WTC11 (cell line): ENCODE measurements at regions not wholly inside any gene's neighbourhood (a gene's known extent, or its start where the extent isn't known, plus 50 kb on each side); places are given as distances from the start of the nearest gene placed in this dataset.

Experiments
- AFF4 ChIP-seq: sonication (generic); formaldehyde crosslinking; IDR thresholded peaks from 2 replicates; pipeline ENCODE4 v1.8.1; 2023; ENCODE audit warnings: mild to moderate bottlenecking, missing genetic modification reagents, borderline replicate concordance
- CTCF ChIP-seq: fragments of 200-600 bp; IDR thresholded peaks from 2 replicates; pipeline ENCODE4 v1.8.0; 2022; ENCODE audit warnings: antibody characterized with exemption
- ESRRA ChIP-seq: sonication (generic); formaldehyde crosslinking; IDR thresholded peaks from 2 replicates; pipeline ENCODE4 v1.8.1; 2022; ENCODE audit warnings: mild to moderate bottlenecking, missing genetic modification reagents, borderline replicate concordance
- FOXP1 ChIP-seq: sonication (generic); formaldehyde crosslinking; IDR thresholded peaks from 2 replicates; pipeline ENCODE4 v1.8.0; 2022; ENCODE audit warnings: missing genetic modification reagents, mild to moderate bottlenecking, moderate library complexity, borderline replicate concordance
- SMAD3 ChIP-seq: sonication (generic); formaldehyde crosslinking; IDR thresholded peaks from 2 replicates; pipeline ENCODE4 v1.8.0; 2022; ENCODE audit warnings: missing genetic modification reagents, mild to moderate bottlenecking, borderline replicate concordance
- USF1 ChIP-seq: sonication (generic); formaldehyde crosslinking; IDR thresholded peaks from 2 replicates; pipeline ENCODE4 v1.8.0; 2022; ENCODE audit warnings: mild to moderate bottlenecking, missing genetic modification reagents
- ZBTB43 ChIP-seq: sonication (generic); formaldehyde crosslinking; IDR thresholded peaks from 2 replicates; pipeline ENCODE4 v1.8.1; 2023; ENCODE audit warnings: mild to moderate bottlenecking, missing genetic modification reagents
- ZNF281 ChIP-seq: sonication (generic); formaldehyde crosslinking; IDR thresholded peaks from 2 replicates; pipeline ENCODE4 v1.8.0; 2023; ENCODE audit warnings: mild to moderate bottlenecking, missing genetic modification reagents
- TF ChIP-seq, protein P1 (sequence below): sonication (generic); formaldehyde crosslinking; IDR thresholded peaks from 2 replicates; pipeline ENCODE4 v1.8.1; 2022; ENCODE audit warnings: low read depth, missing genetic modification reagents, borderline replicate concordance

DNA sequence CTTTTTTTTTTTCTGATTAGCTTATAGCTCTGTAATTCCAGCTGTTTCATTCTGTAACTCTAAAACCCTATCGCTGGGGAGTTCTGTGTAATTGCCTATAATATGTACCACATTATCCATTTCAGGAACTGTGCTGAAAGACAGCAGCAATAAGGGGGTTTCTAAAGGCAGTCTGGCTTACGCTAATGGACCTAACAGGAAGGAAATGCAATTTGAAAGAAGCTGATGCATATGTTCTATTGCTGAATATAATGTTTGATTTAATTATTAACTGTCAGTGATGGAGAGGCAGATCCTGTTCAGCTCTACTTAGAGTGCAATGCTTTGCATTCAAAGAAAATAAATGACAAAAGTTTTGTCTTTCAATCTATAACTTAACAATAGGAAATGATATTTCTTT is 209.4 kb upstream of the SNX7 start:
- TF ChIP-seq CTCF (no peak), SMAD3 (no peak), ZNF281 (CRISPR knock-in tag) (no peak), AFF4 (no peak), ESRRA (CRISPR knock-in tag) (no peak), FOXP1 (CRISPR knock-in tag) (no peak), USF1 (CRISPR knock-in tag) (no peak), ZBTB43 (CRISPR knock-in tag) (no peak)
- TF ChIP-seq, protein P1, sequence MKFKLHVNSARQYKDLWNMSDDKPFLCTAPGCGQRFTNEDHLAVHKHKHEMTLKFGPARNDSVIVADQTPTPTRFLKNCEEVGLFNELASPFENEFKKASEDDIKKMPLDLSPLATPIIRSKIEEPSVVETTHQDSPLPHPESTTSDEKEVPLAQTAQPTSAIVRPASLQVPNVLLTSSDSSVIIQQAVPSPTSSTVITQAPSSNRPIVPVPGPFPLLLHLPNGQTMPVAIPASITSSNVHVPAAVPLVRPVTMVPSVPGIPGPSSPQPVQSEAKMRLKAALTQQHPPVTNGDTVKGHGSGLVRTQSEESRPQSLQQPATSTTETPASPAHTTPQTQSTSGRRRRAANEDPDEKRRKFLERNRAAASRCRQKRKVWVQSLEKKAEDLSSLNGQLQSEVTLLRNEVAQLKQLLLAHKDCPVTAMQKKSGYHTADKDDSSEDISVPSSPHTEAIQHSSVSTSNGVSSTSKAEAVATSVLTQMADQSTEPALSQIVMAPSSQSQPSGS: no peak
